ENCODE measurements at regions not wholly inside any gene's neighbourhood (a gene's known extent, or its start where the extent isn't known, plus 50 kb on each side); places are given as distances from the start of the nearest gene placed in this dataset.

GRCh38 chr15:99914723-99915122 lies 181.5 kb upstream of the LYSMD4 start:
- no peak overlapping the region for H3K23ac ChIP-seq (ENCODE audit: low read length in 2 of 2)
- H3K79me1 ChIP-seq (replicated peaks; ENCODE audit: low read length, poor library complexity, severe bottlenecking) = no peaks in the 10 kb centered on the region
- no peaks in the 10 kb centered on the region for H3K4me1 ChIP-seq (ENCODE audit: control insufficient read depth, insufficient read depth, low read depth, low read length)
- no peak overlapping the region for H2BK15ac ChIP-seq (ENCODE audit: low read depth, poor library complexity, severe bottlenecking)
- no peak overlapping the region for H2BK120ac ChIP-seq (ENCODE audit: low read depth, low read length)
- H3K14ac ChIP-seq (ENCODE audit: low read length in 2 of 2) = no peak overlapping the region
- peaks cover 33 to 37% of the 10 kb centered on the region in 2 experiments for H3K27me3 ChIP-seq (ENCODE audit: control insufficient read depth in 1 of 2, insufficient read depth in 1 of 2, low read length in 2 of 2)
- H3K18ac ChIP-seq (ENCODE audit: low read depth in 1 of 2, low read length in 2 of 2) = no peak overlapping the region
- no peak overlapping the region for H3K4me2 ChIP-seq (ENCODE audit: low read length, poor library complexity, severe bottlenecking)
- no peak overlapping the region for H4K8ac ChIP-seq (ENCODE audit: low read length)
- no peak overlapping the region for H2BK12ac ChIP-seq (ENCODE audit: low read length in 2 of 2)
- no peak overlapping the region for H4K91ac ChIP-seq (ENCODE audit: low read length)
- DNase-seq = no peak
- WGBS = 83% methylated on average over 3 of the region's 3 CpGs
- no peak overlapping the region for H2BK5ac ChIP-seq (ENCODE audit: low read depth, low read length, poor library complexity, severe bottlenecking)
- H3K4me3 ChIP-seq (ENCODE audit: insufficient read depth in 1 of 2, low read depth in 1 of 2, low read length in 2 of 2) = no peak overlapping the region
- no peaks in the 10 kb centered on the region for H3K36me3 ChIP-seq (ENCODE audit: control insufficient read depth in 1 of 2, insufficient read depth in 2 of 2, low read depth in 1 of 2, low read length in 2 of 2)
- H3K27ac ChIP-seq (ENCODE audit: low read length, poor library complexity, severe bottlenecking) = no peak overlapping the region
- H3K9ac ChIP-seq (ENCODE audit: low read length) = no peak overlapping the region
- no peaks in the 10 kb centered on the region for H3K9me3 ChIP-seq (ENCODE audit: control insufficient read depth, low read length)
- H3K4ac ChIP-seq (ENCODE audit: low read depth in 1 of 2, low read length in 2 of 2) = no peak overlapping the region
- no peak overlapping the region for H2AK5ac ChIP-seq (ENCODE audit: low read length, severe bottlenecking)
- no peak overlapping the region for H2AFZ ChIP-seq (ENCODE audit: low read depth, low read length)

GRCh38 chr15:99911816-99912215 lies 178.6 kb upstream of the LYSMD4 start:
- H2BK120ac ChIP-seq (ENCODE audit: low read depth, low read length) = no peak overlapping the region
- no peak overlapping the region for H2BK12ac ChIP-seq (ENCODE audit: low read length in 2 of 2)
- H2BK15ac ChIP-seq (ENCODE audit: low read depth, poor library complexity, severe bottlenecking) = no peak overlapping the region
- H3K14ac ChIP-seq (ENCODE audit: low read length in 2 of 2) = no peak overlapping the region
- no peaks in the 10 kb centered on the region for H3K36me3 ChIP-seq (ENCODE audit: control insufficient read depth in 1 of 2, insufficient read depth in 2 of 2, low read depth in 1 of 2, low read length in 2 of 2)
- H2BK5ac ChIP-seq (ENCODE audit: low read depth, low read length, poor library complexity, severe bottlenecking) = no peak overlapping the region
- no peak overlapping the region for H4K8ac ChIP-seq (ENCODE audit: low read length)
- no peaks in the 10 kb centered on the region for H3K4me1 ChIP-seq (ENCODE audit: control insufficient read depth, insufficient read depth, low read depth, low read length)
- H3K9me3 ChIP-seq (ENCODE audit: control insufficient read depth, low read length) = no peaks in the 10 kb centered on the region
- H3K4me3 ChIP-seq (ENCODE audit: insufficient read depth in 1 of 2, low read depth in 1 of 2, low read length in 2 of 2) = no peak overlapping the region
- H3K4ac ChIP-seq (ENCODE audit: low read depth in 1 of 2, low read length in 2 of 2) = no peak overlapping the region
- H4K91ac ChIP-seq (ENCODE audit: low read length) = no peak overlapping the region
- WGBS = 65% methylated on average over 5 of the region's 5 CpGs
- no peak overlapping the region for H3K18ac ChIP-seq (ENCODE audit: low read depth in 1 of 2, low read length in 2 of 2)
- H3K27ac ChIP-seq (ENCODE audit: low read length, poor library complexity, severe bottlenecking) = no peak overlapping the region
- no peak overlapping the region for H3K4me2 ChIP-seq (ENCODE audit: low read length, poor library complexity, severe bottlenecking)
- no peak overlapping the region for H3K23ac ChIP-seq (ENCODE audit: low read length in 2 of 2)
- peaks cover 10% of the 10 kb centered on the region in 2 experiments for H3K27me3 ChIP-seq (ENCODE audit: control insufficient read depth in 1 of 2, insufficient read depth in 1 of 2, low read length in 2 of 2)
- no peak overlapping the region for H2AFZ ChIP-seq (ENCODE audit: low read depth, low read length)
- H3K79me1 ChIP-seq (replicated peaks; ENCODE audit: low read length, poor library complexity, severe bottlenecking) = no peaks in the 10 kb centered on the region
- no peak overlapping the region for H3K9ac ChIP-seq (ENCODE audit: low read length)
- no peak for DNase-seq
- H2AK5ac ChIP-seq (ENCODE audit: low read length, severe bottlenecking) = no peak overlapping the region

- DNase-seq = no peak
- Histone ChIP-seq H3K4ac (ENCODE audit: low read depth in 1 of 2, low read length in 2 of 2) (no peak overlapping the region), H2AFZ (ENCODE audit: low read depth, low read length) (no peak overlapping the region), H3K79me1 (replicated peaks; ENCODE audit: low read length, poor library complexity, severe bottlenecking) (no peaks in the 10 kb centered on the region), H2BK5ac (ENCODE audit: low read depth, low read length, poor library complexity, severe bottlenecking) (no peak overlapping the region), H2AK5ac (ENCODE audit: low read length, severe bottlenecking) (no peak overlapping the region), H3K36me3 (ENCODE audit: control insufficient read depth in 1 of 2, insufficient read depth in 2 of 2, low read depth in 1 of 2, low read length in 2 of 2) (no peaks in the 10 kb centered on the region), H3K14ac (ENCODE audit: low read length in 2 of 2) (no peak overlapping the region), H3K18ac (ENCODE audit: low read depth in 1 of 2, low read length in 2 of 2) (no peak overlapping the region), H3K4me2 (ENCODE audit: low read length, poor library complexity, severe bottlenecking) (no peak overlapping the region), H2BK120ac (ENCODE audit: low read depth, low read length) (no peak overlapping the region), H4K91ac (ENCODE audit: low read length) (no peak overlapping the region), H3K23ac (ENCODE audit: low read length in 2 of 2) (no peak overlapping the region), H3K4me1 (ENCODE audit: control insufficient read depth, insufficient read depth, low read depth, low read length) (no peaks in the 10 kb centered on the region), H3K9ac (ENCODE audit: low read length) (no peak overlapping the region), H2BK12ac (ENCODE audit: low read length in 2 of 2) (no peak overlapping the region), H4K8ac (ENCODE audit: low read length) (no peak overlapping the region), H2BK15ac (ENCODE audit: low read depth, poor library complexity, severe bottlenecking) (no peak overlapping the region), H3K27ac (ENCODE audit: low read length, poor library complexity, severe bottlenecking) (no peak overlapping the region), H3K27me3 (ENCODE audit: control insufficient read depth in 1 of 2, insufficient read depth in 1 of 2, low read length in 2 of 2) (no peaks in the 10 kb centered on the region), H3K4me3 (ENCODE audit: insufficient read depth in 1 of 2, low read depth in 1 of 2, low read length in 2 of 2) (no peak overlapping the region), H3K9me3 (ENCODE audit: control insufficient read depth, low read length) (no peaks in the 10 kb centered on the region)
- 56% methylated on average over 10 of the region's 13 CpGs for WGBS
These were observed 176.5 kb upstream of the LYSMD4 start for GRCh38 chr15:99909592-99910295.

- no peak overlapping the region for H2BK12ac ChIP-seq (ENCODE audit: low read length in 2 of 2)
- no peak overlapping the region for H3K4me3 ChIP-seq (ENCODE audit: insufficient read depth in 1 of 2, low read depth in 1 of 2, low read length in 2 of 2)
- no peak overlapping the region for H2AK5ac ChIP-seq (ENCODE audit: low read length, severe bottlenecking)
- H3K14ac ChIP-seq (ENCODE audit: low read length in 2 of 2) = no peak overlapping the region
- H3K36me3 ChIP-seq (ENCODE audit: control insufficient read depth in 1 of 2, insufficient read depth in 2 of 2, low read depth in 1 of 2, low read length in 2 of 2) = no peaks in the 10 kb centered on the region
- no peaks in the 10 kb centered on the region for H3K9me3 ChIP-seq (ENCODE audit: control insufficient read depth, low read length)
- H2AFZ ChIP-seq (ENCODE audit: low read depth, low read length) = no peak overlapping the region
- H3K27ac ChIP-seq (ENCODE audit: low read length, poor library complexity, severe bottlenecking) = no peak overlapping the region
- no peaks in the 10 kb centered on the region for H3K27me3 ChIP-seq (ENCODE audit: control insufficient read depth in 1 of 2, insufficient read depth in 1 of 2, low read length in 2 of 2)
- H2BK15ac ChIP-seq (ENCODE audit: low read depth, poor library complexity, severe bottlenecking) = no peak overlapping the region
- H2BK120ac ChIP-seq (ENCODE audit: low read depth, low read length) = no peak overlapping the region
- H3K23ac ChIP-seq (ENCODE audit: low read length in 2 of 2) = no peak overlapping the region
- H4K91ac ChIP-seq (ENCODE audit: low read length) = no peak overlapping the region
- WGBS = 85% methylated on average over 3 of the region's 3 CpGs
- DNase-seq = no peak
- H3K18ac ChIP-seq (ENCODE audit: low read depth in 1 of 2, low read length in 2 of 2) = no peak overlapping the region
- no peak overlapping the region for H2BK5ac ChIP-seq (ENCODE audit: low read depth, low read length, poor library complexity, severe bottlenecking)
- H3K4me1 ChIP-seq (ENCODE audit: control insufficient read depth, insufficient read depth, low read depth, low read length) = no peaks in the 10 kb centered on the region
- no peak overlapping the region for H3K4me2 ChIP-seq (ENCODE audit: low read length, poor library complexity, severe bottlenecking)
- no peak overlapping the region for H3K4ac ChIP-seq (ENCODE audit: low read depth in 1 of 2, low read length in 2 of 2)
- H3K79me1 ChIP-seq (replicated peaks; ENCODE audit: low read length, poor library complexity, severe bottlenecking) = no peaks in the 10 kb centered on the region
- H4K8ac ChIP-seq (ENCODE audit: low read length) = no peak overlapping the region
- H3K9ac ChIP-seq (ENCODE audit: low read length) = no peak overlapping the region
These were observed 174.5 kb upstream of the LYSMD4 start for GRCh38 chr15:99907698-99908097.
